ENCODE measurements at regions not wholly inside any gene's neighbourhood (a gene's known extent, or its start where the extent isn't known, plus 50 kb on each side); places are given as distances from the start of the nearest gene placed in this dataset.

- TF ChIP-seq CTCF (IDR thresholded peaks at IDR 0.05) (no peak), EP300 (IDR thresholded peaks at IDR 0.05; ENCODE audit: low read depth) (no peak), POLR2AphosphoS5 (IDR thresholded peaks at IDR 0.05) (no peak)
Observed at GRCh38 chr16:61243954-61244353, 792.3 kb downstream of the CDH8 start.
